A549 (cell line): ENCODE measurements at regions not wholly inside any gene's neighbourhood (a gene's known extent, or its start where the extent isn't known, plus 50 kb on each side); places are given as distances from the start of the nearest gene placed in this dataset.

Experiments used
- CTCF ChIP-seq: fragments of >200 bp; sonication (Bioruptor Twin); formaldehyde crosslinking; IDR thresholded peaks from 3 replicates; pipeline ENCODE4 v1.5.1; 2016
- EHMT2 ChIP-seq: fragments of 200-600 bp; sonication (generic); IDR thresholded peaks from 2 replicates; pipeline ENCODE4 v1.6.1; 2016; ENCODE audit warnings: antibody characterized with exemption, low read depth, mild to moderate bottlenecking, moderate library complexity
- HDAC2 ChIP-seq: fragments of 200-600 bp; sonication (generic); IDR thresholded peaks from 2 replicates; pipeline ENCODE4 v1.6.1; 2016
- JUN ChIP-seq, 2 experiments: fragments of >200 bp; sonication (Bioruptor Twin); formaldehyde crosslinking; IDR thresholded peaks; 2 replicates in 1 of 2; 3 replicates in 1 of 2; pipeline ENCODE4 v1.6.1; 2016 to 2017
- NPAS2 ChIP-seq: fragments of 250-450 bp; sonication (Bioruptor Pico); IDR thresholded peaks from 2 replicates; pipeline ENCODE4 v1.8.0; 2022; ENCODE audit warnings: mild to moderate bottlenecking, moderate library complexity, borderline replicate concordance
- POLR2A ChIP-seq: IDR thresholded peaks from 2 replicates; pipeline ENCODE4 v1.6.1; 2012; ENCODE audit warnings: mild to moderate bottlenecking, low read length
- RCOR1 ChIP-seq: fragments of 150-350 bp; IDR thresholded peaks from 2 replicates; pipeline ENCODE4 v1.6.1; 2014; ENCODE audit warnings: antibody characterized with exemption, low read length, low read depth
- SMC3 ChIP-seq: fragments of >200 bp; sonication (Bioruptor Twin); formaldehyde crosslinking; IDR thresholded peaks from 3 replicates; pipeline ENCODE4 v1.6.1; 2018; ENCODE audit warnings: inconsistent platforms
- SREBF2 ChIP-seq: fragments of 450-650 bp; IDR thresholded peaks from 2 replicates; pipeline ENCODE4 v1.6.1; 2014; ENCODE audit warnings: mild to moderate bottlenecking, moderate library complexity
- TF ChIP-seq, protein P1 (sequence below): fragments of >200 bp; sonication (Bioruptor Twin); formaldehyde crosslinking; IDR thresholded peaks from 3 replicates; pipeline ENCODE4 v1.6.1; 2016
- TF ChIP-seq, protein P2 (sequence below): fragments of 200-600 bp; sonication (generic); IDR thresholded peaks from 2 replicates; pipeline ENCODE4 v1.6.1; 2016; ENCODE audit warnings: antibody characterized with exemption, mild to moderate bottlenecking, moderate library complexity

DNA sequence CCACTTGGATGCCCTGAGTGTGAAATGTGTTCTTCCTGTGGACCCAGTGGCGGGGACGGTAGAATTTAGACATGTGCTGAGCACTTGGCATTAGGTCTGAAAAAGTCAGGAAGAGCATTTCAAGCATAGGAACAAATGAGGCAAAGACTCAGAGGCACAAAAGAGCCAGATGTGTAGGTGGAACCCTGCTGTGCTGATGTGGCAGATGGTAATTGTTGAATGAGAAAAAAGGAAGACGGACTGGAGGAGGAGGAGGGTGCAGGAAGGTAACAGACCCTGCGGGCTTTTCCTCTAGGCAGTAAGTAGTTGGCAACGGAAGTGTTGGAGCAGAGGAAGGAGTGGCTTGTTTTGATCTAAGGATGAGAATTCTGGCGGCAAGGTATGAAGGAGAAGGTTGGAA lies 985.8 kb downstream of the TBC1D22A start:
- TF ChIP-seq, protein P1, sequence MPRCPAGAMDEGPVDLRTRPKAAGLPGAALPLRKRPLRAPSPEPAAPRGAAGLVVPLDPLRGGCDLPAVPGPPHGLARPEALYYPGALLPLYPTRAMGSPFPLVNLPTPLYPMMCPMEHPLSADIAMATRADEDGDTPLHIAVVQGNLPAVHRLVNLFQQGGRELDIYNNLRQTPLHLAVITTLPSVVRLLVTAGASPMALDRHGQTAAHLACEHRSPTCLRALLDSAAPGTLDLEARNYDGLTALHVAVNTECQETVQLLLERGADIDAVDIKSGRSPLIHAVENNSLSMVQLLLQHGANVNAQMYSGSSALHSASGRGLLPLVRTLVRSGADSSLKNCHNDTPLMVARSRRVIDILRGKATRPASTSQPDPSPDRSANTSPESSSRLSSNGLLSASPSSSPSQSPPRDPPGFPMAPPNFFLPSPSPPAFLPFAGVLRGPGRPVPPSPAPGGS: no peak
- TF ChIP-seq HDAC2 (no peak), NPAS2 (CRISPR knock-in tag) (no peak), CTCF (no peak), JUN (IDR thresholded peaks at IDR 0.05) (no peak), SMC3 (no peak), SREBF2 (no peak), EHMT2 (no peak), RCOR1 (no peak), POLR2A (no peak)
- TF ChIP-seq, protein P2, sequence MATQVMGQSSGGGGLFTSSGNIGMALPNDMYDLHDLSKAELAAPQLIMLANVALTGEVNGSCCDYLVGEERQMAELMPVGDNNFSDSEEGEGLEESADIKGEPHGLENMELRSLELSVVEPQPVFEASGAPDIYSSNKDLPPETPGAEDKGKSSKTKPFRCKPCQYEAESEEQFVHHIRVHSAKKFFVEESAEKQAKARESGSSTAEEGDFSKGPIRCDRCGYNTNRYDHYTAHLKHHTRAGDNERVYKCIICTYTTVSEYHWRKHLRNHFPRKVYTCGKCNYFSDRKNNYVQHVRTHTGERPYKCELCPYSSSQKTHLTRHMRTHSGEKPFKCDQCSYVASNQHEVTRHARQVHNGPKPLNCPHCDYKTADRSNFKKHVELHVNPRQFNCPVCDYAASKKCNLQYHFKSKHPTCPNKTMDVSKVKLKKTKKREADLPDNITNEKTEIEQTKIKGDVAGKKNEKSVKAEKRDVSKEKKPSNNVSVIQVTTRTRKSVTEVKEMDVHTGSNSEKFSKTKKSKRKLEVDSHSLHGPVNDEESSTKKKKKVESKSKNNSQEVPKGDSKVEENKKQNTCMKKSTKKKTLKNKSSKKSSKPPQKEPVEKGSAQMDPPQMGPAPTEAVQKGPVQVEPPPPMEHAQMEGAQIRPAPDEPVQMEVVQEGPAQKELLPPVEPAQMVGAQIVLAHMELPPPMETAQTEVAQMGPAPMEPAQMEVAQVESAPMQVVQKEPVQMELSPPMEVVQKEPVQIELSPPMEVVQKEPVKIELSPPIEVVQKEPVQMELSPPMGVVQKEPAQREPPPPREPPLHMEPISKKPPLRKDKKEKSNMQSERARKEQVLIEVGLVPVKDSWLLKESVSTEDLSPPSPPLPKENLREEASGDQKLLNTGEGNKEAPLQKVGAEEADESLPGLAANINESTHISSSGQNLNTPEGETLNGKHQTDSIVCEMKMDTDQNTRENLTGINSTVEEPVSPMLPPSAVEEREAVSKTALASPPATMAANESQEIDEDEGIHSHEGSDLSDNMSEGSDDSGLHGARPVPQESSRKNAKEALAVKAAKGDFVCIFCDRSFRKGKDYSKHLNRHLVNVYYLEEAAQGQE: no peak
